Adrenal gland (tissue), 5 donors: ENCODE measurements at regions not wholly inside any gene's neighbourhood (a gene's known extent, or its start where the extent isn't known, plus 50 kb on each side); places are given as distances from the start of the nearest gene placed in this dataset.

Source experiments
- POLR2A ChIP-seq, 2 donors: fragments of 450-650 bp; IDR thresholded peaks; one replicate each; pipeline ENCODE4 v1.6.1; 2017; ENCODE audit warnings: antibody characterized with exemption in 2 of 2, mild to moderate bottlenecking in 2 of 2, moderate library complexity in 1 of 2
- TF ChIP-seq, protein P1 (sequence below), 6 experiments: fragments of 450-650 bp in 4 of 6; fragments of 200-600 bp in 2 of 6; sonication (generic) in 1 of 6; IDR thresholded peaks; 1 replicate in 5 of 6; 2 replicates in 1 of 6; pipeline versions ENCODE4 v1.5.1 to v1.8.0; 2016 to 2021; ENCODE audit warnings: antibody characterized with exemption in 6 of 6, mild to moderate bottlenecking in 2 of 6, moderate library complexity in 1 of 6
- donor health status: DM: no; HTN: no; CAD: no.

DNA sequence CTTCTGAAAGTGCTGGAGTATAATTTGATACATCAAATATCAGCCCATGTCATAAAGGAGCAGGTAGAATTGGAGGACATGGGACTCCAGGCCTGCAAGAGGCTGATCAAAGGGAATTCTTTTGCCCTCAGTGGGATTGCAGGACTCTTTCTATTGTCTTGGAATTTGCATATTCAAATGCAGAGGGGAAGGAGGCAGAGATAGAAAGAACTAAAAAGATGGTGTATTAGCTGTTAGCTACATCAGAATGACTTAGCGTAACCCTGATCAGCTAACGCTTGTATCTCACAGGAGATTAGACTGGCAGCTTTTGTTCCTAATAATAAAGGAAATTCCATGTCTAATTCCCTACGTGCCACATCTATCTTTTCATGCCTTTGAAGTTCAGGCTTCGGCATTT is 1014.7 kb upstream of the RBFOX1 start:
- TF ChIP-seq, protein P1, sequence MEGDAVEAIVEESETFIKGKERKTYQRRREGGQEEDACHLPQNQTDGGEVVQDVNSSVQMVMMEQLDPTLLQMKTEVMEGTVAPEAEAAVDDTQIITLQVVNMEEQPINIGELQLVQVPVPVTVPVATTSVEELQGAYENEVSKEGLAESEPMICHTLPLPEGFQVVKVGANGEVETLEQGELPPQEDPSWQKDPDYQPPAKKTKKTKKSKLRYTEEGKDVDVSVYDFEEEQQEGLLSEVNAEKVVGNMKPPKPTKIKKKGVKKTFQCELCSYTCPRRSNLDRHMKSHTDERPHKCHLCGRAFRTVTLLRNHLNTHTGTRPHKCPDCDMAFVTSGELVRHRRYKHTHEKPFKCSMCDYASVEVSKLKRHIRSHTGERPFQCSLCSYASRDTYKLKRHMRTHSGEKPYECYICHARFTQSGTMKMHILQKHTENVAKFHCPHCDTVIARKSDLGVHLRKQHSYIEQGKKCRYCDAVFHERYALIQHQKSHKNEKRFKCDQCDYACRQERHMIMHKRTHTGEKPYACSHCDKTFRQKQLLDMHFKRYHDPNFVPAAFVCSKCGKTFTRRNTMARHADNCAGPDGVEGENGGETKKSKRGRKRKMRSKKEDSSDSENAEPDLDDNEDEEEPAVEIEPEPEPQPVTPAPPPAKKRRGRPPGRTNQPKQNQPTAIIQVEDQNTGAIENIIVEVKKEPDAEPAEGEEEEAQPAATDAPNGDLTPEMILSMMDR (IDR thresholded peaks at IDR 0.05): no peak
- no peak for TF ChIP-seq POLR2A (IDR thresholded peaks at IDR 0.05)
